ENCODE measurements at regions not wholly inside any gene's neighbourhood (a gene's known extent, or its start where the extent isn't known, plus 50 kb on each side); places are given as distances from the start of the nearest gene placed in this dataset.

DNA sequence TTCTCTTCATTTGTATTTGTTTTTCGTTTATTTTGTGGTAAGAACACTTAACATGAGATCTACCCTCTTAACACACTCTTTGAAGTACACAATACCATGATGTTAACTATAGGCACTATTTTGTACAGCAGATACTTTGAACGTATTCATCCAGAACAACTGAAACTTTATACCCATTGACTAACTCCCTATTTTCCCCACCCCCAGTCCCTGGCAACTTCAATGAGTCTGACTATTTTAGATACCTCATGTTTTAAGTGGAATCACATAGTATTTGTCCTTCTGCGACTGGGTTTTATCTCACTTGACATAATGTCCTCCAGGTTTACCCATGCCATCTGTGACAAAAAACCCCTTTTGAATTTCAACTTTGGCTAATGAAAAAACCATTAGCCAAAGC is 356.3 kb upstream of the CDH20 start:
- 51 to 53% methylated on average over 3 of the region's 3 CpGs for WGBS, 2 donors
- TF ChIP-seq CTCF (IDR thresholded peaks at IDR 0.05) = no peak
- Histone ChIP-seq H3K36me3 (no peaks in the 10 kb centered on the region), H3K27me3 (no peaks in the 10 kb centered on the region), H3K9me3 (no peaks in the 10 kb centered on the region), H3K27ac (no peak overlapping the region), H3K4me1 (no peaks in the 10 kb centered on the region), H3K4me3 (no peak overlapping the region)
- FAIRE-seq (no peak), DNase-seq (no peak), ATAC-seq (no peak)
- intact Hi-C loops (cut with DNase I) = no loop called here

- intact Hi-C loops (cut with DNase I) = no loop called here
- ATAC-seq = no peak
- DNase-seq = no peak
- no peak for FAIRE-seq
- Histone ChIP-seq H3K4me3 (no peak overlapping the region), H3K36me3 (no peaks in the 10 kb centered on the region), H3K9me3 (no peaks in the 10 kb centered on the region), H3K27me3 (no peaks in the 10 kb centered on the region), H3K27ac (no peak overlapping the region), H3K4me1 (no peaks in the 10 kb centered on the region)
- no peak for TF ChIP-seq CTCF (IDR thresholded peaks at IDR 0.05)
- 38 to 47% methylated on average over 6 of the region's 6 CpGs for WGBS, 2 donors
Measured at GRCh38 chr18:60978338-60978737, 354.9 kb upstream of the CDH20 start.

DNA sequence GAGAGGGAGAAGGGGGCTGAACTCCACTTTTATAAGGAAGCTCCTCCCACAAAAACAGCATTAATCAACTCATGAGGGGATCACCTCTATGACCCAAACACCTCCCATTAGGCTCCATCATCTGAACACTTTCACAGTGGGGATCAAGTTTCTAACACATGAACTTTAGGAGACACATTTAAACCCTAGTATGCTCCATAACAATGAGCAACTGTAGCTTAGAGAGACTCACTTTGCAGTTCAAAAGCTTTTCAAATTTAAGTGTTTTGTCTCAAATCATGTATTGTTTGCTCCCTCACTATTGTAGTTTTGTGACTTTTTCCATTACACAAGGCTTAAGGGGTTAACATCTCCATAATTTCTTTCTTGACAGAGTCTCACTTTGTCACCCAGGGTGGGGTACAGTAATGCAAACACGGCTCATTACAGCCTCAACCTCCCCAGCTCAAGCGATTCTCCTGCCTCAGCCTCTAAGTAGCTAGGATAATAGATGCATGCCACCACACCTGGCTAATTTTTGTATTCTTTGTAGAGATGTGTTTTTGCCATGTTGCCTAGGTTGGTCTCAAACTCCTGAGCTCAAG is 352.7 kb upstream of the CDH20 start:
- no peak for DNase-seq
- no peaks in the 10 kb centered on the region for H3K27me3 ChIP-seq
- H3K27ac ChIP-seq = no peak overlapping the region
- no peaks in the 10 kb centered on the region for H3K9me3 ChIP-seq
- intact Hi-C loops (cut with DNase I) = no loop called here
- no peak for TF ChIP-seq CTCF (IDR thresholded peaks at IDR 0.05)
- H3K4me3 ChIP-seq = no peak overlapping the region
- no peaks in the 10 kb centered on the region for H3K4me1 ChIP-seq
- WGBS, 2 donors = 60 to 75% methylated on average over 2 of the region's 2 CpGs
- ATAC-seq = no peak
- no peaks in the 10 kb centered on the region for H3K36me3 ChIP-seq
- FAIRE-seq = no peak

DNA sequence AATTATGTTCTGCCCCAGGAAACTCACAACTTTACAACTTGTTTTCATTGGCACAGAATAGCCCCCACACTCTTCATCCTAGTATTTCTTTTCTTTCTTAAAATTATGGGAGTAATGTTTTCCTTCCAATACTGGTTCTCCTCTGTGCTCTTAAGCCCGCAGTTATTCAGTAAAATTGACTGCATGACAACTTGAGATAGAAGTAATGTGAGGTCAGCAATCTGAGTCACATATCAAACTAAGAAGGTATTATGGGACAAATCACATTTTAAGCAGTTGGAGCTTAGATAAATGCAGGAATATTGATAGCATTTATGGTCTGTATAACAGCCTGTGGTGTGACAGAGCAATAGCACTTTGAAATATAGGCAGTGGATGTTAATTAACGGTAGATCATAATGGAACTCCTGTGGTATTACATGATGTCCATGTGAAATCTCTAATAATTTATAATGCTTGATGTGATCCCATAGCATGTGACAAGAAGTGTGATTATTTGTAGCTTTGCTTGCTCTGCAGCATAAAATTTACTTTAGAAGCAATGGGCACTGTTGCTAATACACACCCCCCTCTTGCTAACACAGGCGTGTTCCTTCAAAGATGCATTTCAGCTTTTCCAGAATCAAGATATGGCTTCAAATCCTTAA is 351.4 kb upstream of the CDH20 start:
- Histone ChIP-seq H3K27me3 (no peaks in the 10 kb centered on the region), H3K36me3 (no peaks in the 10 kb centered on the region), H3K27ac (no peak overlapping the region), H3K4me1 (no peaks in the 10 kb centered on the region), H3K4me3 (no peak overlapping the region), H3K9me3 (no peaks in the 10 kb centered on the region)
- FAIRE-seq (no peak), ATAC-seq (no peak), DNase-seq (no peak)
- intact Hi-C loops (cut with DNase I) = no loop called here
- WGBS, 2 donors = 66 to 81% methylated on average over 3 of the region's 3 CpGs
- no peak for TF ChIP-seq CTCF (IDR thresholded peaks at IDR 0.05)

GRCh38 chr18:60982329-60982695 is 350.9 kb upstream of the CDH20 start:
- H3K4me3 ChIP-seq = no peak overlapping the region
- TF ChIP-seq CTCF (IDR thresholded peaks at IDR 0.05) = no peak
- FAIRE-seq = no peak
- DNase-seq = no peak
- no peak overlapping the region for H3K27ac ChIP-seq
- WGBS, 2 donors = 45 to 73% methylated on average over 2 of the region's 2 CpGs
- no peaks in the 10 kb centered on the region for H3K9me3 ChIP-seq
- H3K4me1 ChIP-seq = no peaks in the 10 kb centered on the region
- H3K36me3 ChIP-seq = no peaks in the 10 kb centered on the region
- no peaks in the 10 kb centered on the region for H3K27me3 ChIP-seq
- ATAC-seq = no peak
- intact Hi-C loops (cut with DNase I) = no loop called here
